HUDEP-2 (cell line): ENCODE measurements at regions not wholly inside any gene's neighbourhood (a gene's known extent, or its start where the extent isn't known, plus 50 kb on each side); places are given as distances from the start of the nearest gene placed in this dataset.
"Not testable (repeated sequence)": the region's sequence is repeated elsewhere in the genome, so short reads cannot be mapped to it uniquely, and the experiment has no call there.

Experiments used
- DNase-seq, 76 experiments: peaks; one replicate each; lab custom pipeline; 2025; ENCODE audit not compliant: unreplicated experiment in 76 of 76; lab: John Stamatoyannopoulos, UW

- DNase-seq = not testable (repeated sequence)
Measured at GRCh38 chr7:150096213-150096994, 222.6 kb downstream of the ATP6V0E2 start.

DNA sequence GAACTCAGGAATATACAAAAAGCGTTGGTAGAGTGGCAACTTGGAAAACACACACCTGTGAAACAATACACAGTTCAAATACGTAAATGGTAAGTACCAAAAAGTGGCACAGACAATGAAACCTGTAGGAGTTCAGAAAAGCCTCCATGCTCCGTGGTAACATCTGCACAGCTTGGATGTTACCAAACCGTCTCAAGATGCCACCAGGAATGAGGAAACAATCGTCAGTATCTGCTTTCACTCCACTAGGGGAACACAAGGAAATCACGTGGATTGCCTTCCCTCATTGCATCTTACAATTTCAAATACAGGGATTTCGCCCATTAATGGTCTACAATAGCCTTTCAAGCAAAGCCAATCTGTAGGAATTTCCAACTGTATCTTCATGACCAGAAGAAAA is 224.6 kb upstream of the LRRC61 start:
- not testable (repeated sequence) for DNase-seq

- DNase-seq = not testable (repeated sequence)
Measured at GRCh38 chr7:150101282-150101681, 221.9 kb upstream of the LRRC61 start.

DNA sequence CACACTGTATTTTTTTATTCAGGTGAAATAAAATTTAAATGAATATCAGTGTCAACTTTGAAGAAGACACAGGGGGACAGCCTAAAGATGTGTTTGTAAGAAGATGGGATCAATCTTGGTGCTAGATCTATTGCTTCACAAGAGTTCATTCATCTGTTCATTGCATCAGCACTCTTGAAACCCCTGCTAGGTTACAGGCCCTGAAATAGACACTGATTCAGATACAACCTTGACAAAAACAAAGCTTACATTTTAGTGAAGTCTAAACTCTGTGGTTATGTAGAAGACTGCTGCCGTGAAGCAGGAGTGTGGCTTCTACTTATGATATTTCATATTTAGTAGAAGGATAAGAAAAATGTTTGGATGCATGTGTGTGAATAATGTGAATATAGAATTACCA is 215.9 kb upstream of the LRRC61 start:
- not testable (repeated sequence) for DNase-seq

DNA sequence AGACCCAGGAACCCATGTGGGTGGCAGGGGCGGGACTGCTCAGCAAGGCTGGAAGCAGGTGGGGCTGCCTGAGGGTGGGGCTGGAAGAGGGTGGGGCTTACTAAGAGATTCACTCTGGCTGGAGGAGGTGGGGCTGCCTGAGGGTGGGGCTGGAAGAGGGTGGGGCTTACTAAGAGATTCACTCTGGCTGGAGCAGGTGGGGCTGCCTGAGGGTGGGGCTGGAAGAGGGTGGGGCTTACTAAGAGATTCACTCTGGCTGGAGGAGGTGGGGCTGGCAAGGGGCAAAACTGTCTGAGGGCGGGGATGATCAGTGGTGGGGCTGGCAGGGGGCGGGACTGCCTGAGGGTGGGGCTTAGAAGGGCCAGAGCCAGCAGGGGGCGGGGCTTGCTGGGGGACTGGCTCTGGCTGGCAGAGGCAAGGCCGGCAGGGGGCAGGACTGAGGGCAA is 212.8 kb upstream of the LRRC61 start:
- DNase-seq = peak in 51 of 76 experiments; percentile 1 to 67 (median 35)

- not testable (repeated sequence) for DNase-seq
Measured at GRCh38 chr7:150110882-150111281, 212.3 kb upstream of the LRRC61 start.

DNA sequence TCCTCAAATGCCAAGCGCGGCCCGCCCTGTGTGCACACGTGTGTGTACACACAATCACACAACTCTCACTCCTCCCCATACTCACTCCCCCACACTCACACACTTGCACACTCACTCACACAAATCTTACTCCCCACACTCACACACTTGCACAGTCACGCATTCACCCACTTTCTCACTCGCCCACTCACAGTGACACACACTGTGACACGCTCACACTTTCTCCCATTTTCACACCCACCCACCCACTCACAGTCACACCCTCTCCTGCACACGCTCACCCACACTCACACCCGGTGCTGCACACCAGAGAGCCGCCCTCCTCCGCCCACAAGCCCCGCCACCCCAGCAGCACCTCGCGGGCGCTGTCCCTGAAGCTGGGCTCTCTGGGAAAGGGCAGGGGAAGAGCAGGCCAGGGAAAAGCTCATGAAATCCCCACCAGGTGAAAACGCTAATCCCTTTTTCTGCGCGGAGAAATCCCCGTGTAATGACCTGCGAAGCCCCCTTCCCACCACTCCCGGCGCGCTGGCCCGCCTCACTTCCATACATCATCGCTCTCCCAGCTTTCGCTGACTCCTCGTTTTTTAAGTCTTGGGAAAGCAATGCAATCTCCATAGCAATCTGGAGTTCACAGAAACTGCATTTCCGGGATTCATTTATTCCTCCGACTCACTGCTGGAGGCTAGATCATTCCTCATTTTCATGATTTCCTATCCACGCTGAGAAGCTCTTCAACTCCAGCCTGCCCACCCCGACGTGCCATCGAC is 211.6 kb upstream of the LRRC61 start:
- not testable (repeated sequence) for DNase-seq

- DNase-seq = not testable (repeated sequence)
Measured at GRCh38 chr7:150113301-150113700, 209.9 kb upstream of the LRRC61 start.

GRCh38 chr7:150114591-150114990 is 208.6 kb upstream of the LRRC61 start:
- not testable (repeated sequence) for DNase-seq

GRCh38 chr7:150119966-150120365 is 203.2 kb upstream of the LRRC61 start:
- not testable (repeated sequence) for DNase-seq

GRCh38 chr7:150125831-150126230 is 197.3 kb upstream of the LRRC61 start:
- not testable (repeated sequence) for DNase-seq

DNA sequence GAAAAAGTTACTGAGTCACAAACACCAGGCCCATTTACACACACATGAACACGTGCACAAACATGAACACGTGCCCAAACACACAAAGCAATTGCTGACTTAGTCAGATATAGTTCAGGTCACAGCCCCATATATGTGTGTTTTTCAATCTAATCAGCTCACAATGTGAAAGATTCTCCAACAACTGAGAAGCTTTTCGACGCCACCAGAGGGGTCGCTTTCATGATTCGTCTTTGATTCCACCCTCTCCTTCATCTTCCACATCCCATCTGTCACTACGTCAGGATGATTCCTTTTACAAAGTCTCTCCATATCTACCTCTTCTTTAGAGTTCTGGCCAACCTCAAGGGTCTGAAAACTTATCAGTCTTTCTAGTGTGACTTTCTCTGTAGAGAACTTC is 188.7 kb upstream of the LRRC61 start:
- not testable (repeated sequence) for DNase-seq

DNA sequence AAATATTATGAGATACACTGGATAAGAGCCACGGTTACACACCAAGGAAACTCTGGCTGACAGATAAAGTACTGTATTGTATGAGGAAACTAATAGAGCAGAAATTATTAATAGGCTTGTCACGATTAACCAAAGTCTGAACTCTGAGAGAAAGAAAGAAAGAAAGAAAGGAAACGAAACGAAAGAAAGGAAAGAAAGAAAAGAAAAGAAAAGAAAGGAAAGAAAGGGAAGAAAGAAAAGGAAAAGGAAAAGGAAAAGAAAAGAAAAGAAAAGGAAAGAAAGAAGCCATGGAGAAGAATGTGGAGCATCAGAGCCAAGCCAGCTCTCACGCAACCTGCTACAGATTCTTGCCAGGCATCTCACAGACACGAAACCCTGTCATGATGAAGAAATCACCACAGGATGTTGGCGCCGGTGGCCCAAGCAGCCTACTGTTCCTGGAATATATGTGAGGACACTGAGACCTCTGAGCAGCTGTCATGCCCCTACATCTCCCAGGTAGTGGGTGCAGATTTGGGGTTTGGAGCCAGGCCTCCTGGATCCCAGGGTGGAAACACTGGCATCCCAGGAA is 187.4 kb upstream of the LRRC61 start:
- not testable (repeated sequence) for DNase-seq

GRCh38 chr7:150139840-150140239 is 183.3 kb upstream of the LRRC61 start:
- not testable (repeated sequence) for DNase-seq

DNA sequence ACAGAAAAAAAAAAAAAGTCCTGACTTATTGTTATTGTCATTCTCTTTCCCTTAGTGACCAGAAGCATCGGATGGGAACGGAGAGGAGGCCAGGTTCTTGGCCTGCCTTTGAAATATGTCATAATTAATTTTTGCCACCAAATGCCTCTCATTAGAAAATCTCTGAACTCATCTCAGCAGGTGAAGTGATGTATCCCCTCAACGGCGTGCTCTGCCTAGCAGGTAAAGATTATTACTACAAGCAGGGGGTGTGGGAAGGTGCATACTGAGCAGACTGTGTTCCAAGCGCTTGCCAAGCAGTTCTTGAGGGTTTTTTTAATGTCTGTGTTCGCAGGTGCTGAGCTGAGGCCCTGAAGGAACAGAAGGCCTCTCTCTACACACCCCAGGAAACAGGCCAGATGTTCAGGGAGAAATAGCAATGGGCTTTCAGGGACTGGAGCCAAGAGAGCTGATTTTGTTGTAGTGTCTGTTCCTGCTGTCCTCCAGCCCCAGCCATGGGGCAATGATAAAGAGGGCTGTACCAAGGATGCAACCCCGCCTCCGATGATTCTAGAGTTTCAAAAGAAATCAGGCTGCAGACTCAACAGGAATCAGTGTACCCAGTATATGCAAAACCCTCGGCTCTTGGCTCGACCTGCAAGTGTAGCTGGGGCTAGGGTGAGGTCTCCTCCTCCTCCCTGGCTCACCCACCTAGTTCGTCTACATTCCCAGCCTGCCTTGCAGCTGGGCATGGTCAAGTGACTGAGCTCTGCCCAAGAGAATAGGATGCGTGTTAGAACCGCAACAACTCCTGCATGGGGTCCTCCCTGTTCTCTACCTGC is 181.4 kb upstream of the LRRC61 start:
- not testable (repeated sequence) for DNase-seq

GRCh38 chr7:150146124-150146523 is 177.0 kb upstream of the LRRC61 start:
- DNase-seq = not testable (repeated sequence)

GRCh38 chr7:150147524-150147923 is 175.6 kb upstream of the LRRC61 start:
- not testable (repeated sequence) for DNase-seq

GRCh38 chr7:150156015-150156414 is 167.1 kb upstream of the LRRC61 start:
- DNase-seq = not testable (repeated sequence)

- not testable (repeated sequence) for DNase-seq
Measured at GRCh38 chr7:150158696-150159095, 164.5 kb upstream of the LRRC61 start.

- DNase-seq = not testable (repeated sequence)
Measured at GRCh38 chr7:150169515-150169914, 153.6 kb upstream of the LRRC61 start.
